PC-3 (cell line): ENCODE measurements at regions not wholly inside any gene's neighbourhood (a gene's known extent, or its start where the extent isn't known, plus 50 kb on each side); places are given as distances from the start of the nearest gene placed in this dataset.

Experiments
- ATAC-seq: fragments of 200-7000 bp; cut with Tn5 transposase; 2 replicates; pipeline ENCODE4 v1.9.1; 2020; ENCODE audit warnings: mild to moderate bottlenecking, moderate library complexity
- BruUV-seq: library from RNA; stranded (reverse); fragments of 400-500 nt; replicated peaks from 2 replicates; lab custom pipeline; 2021; lab: Mats Ljungman, UMichigan
- CTCF ChIA-PET: fragments of 300-600 bp; sonication (Branson Sonifier 250); formaldehyde crosslinking; loops from one replicate; lab custom pipeline; 2022; ENCODE audit warnings: antibody characterized with exemption; lab: Charles Lee
- POLR2A ChIA-PET: fragments of 300-600 bp; sonication (Branson Sonifier 250); formaldehyde crosslinking; loops from one replicate; lab custom pipeline; 2022; ENCODE audit warnings: antibody characterized with exemption; ENCODE audit not compliant: unreplicated experiment; lab: Charles Lee
- DNase-seq: peaks from one replicate; pipeline ENCODE4 v3.0.0-alpha.2; 2015
- H2AFZ ChIP-seq: fragments of 300-600 bp; sonication (generic); 2 replicates; pipeline ENCODE4 v1.6.0; 2016; ENCODE audit warnings: antibody characterized with exemption, low read length
- H3F3A ChIP-seq: fragments of 300-600 bp; sonication (generic); one replicate; pipeline ENCODE4 v1.6.0; 2017; ENCODE audit warnings: antibody characterized with exemption, low read length, control low read depth, mild to moderate bottlenecking; ENCODE audit not compliant: unreplicated experiment
- H3K27ac ChIP-seq: fragments of 300-600 bp; sonication (generic); 2 replicates; pipeline ENCODE4 v1.5.1; 2016; ENCODE audit warnings: mild to moderate bottlenecking, low read length
- H3K27me3 ChIP-seq: fragments of 300-600 bp; sonication (generic); 2 replicates; pipeline ENCODE4 v1.6.1; 2016; ENCODE audit warnings: low read length, mixed read lengths
- H3K36me3 ChIP-seq: fragments of 300-600 bp; sonication (generic); 2 replicates; pipeline ENCODE4 v1.6.1; 2016; ENCODE audit warnings: low read depth, mixed run types, low read length, mixed read lengths
- H3K4me1 ChIP-seq: fragments of 300-600 bp; sonication (generic); 2 replicates; pipeline ENCODE4 v1.5.1; 2016; ENCODE audit warnings: low read length; ENCODE audit not compliant: insufficient read depth
- H3K4me2 ChIP-seq: fragments of 300-600 bp; sonication (generic); 2 replicates; pipeline ENCODE4 v1.6.0; 2016; ENCODE audit warnings: low read length
- H3K4me3 ChIP-seq: fragments of 300-600 bp; sonication (generic); 2 replicates; pipeline ENCODE4 v1.5.1; 2016; ENCODE audit warnings: mild to moderate bottlenecking, low read length, mixed read lengths
- H3K79me2 ChIP-seq: fragments of 300-600 bp; sonication (generic); 2 replicates; pipeline ENCODE4 v1.6.1; 2017; ENCODE audit warnings: low read length, mixed read lengths
- H3K9ac ChIP-seq: fragments of 300-600 bp; sonication (generic); 2 replicates; pipeline ENCODE4 v1.6.0; 2016; ENCODE audit warnings: mild to moderate bottlenecking, low read length
- H3K9me2 ChIP-seq: fragments of 300-600 bp; sonication (generic); replicated peaks from 2 replicates; pipeline ENCODE4 v1.6.1; 2016; ENCODE audit warnings: mixed run types, low read length, mixed read lengths
- H3K9me3 ChIP-seq: fragments of 300-600 bp; sonication (generic); 2 replicates; pipeline ENCODE4 v1.6.1; 2016; ENCODE audit warnings: low read length, mixed read lengths
- H4K20me1 ChIP-seq: fragments of 300-600 bp; sonication (generic); 2 replicates; pipeline ENCODE4 v1.6.1; 2016; ENCODE audit warnings: low read length, mixed read lengths
- EZH2 ChIP-seq: fragments of 300-600 bp; sonication (generic); IDR thresholded peaks from one replicate; pipeline ENCODE4 v1.6.1; 2017; ENCODE audit warnings: antibody characterized with exemption, mild to moderate bottlenecking, low read length; ENCODE audit not compliant: unreplicated experiment
- EZH2phosphoT487 ChIP-seq: fragments of 300-600 bp; sonication (generic); IDR thresholded peaks from 2 replicates; pipeline ENCODE4 v1.6.1; 2018; ENCODE audit warnings: mild to moderate bottlenecking, antibody characterized with exemption, low read length, borderline replicate concordance
- intact Hi-C: fragments of 100-400 bp; cut with micrococcal nuclease; formaldehyde crosslinking; loops from 2 replicates; pipeline ENCODE4 v1.9.0; 2023
- TF ChIP-seq, protein P1 (sequence below): fragments of 300-600 bp; sonication (generic); conservative IDR thresholded peaks from 2 replicates; pipeline ENCODE4 v1.5.1; 2017; ENCODE audit warnings: antibody characterized with exemption, low read depth, mild to moderate bottlenecking, low read length

DNA sequence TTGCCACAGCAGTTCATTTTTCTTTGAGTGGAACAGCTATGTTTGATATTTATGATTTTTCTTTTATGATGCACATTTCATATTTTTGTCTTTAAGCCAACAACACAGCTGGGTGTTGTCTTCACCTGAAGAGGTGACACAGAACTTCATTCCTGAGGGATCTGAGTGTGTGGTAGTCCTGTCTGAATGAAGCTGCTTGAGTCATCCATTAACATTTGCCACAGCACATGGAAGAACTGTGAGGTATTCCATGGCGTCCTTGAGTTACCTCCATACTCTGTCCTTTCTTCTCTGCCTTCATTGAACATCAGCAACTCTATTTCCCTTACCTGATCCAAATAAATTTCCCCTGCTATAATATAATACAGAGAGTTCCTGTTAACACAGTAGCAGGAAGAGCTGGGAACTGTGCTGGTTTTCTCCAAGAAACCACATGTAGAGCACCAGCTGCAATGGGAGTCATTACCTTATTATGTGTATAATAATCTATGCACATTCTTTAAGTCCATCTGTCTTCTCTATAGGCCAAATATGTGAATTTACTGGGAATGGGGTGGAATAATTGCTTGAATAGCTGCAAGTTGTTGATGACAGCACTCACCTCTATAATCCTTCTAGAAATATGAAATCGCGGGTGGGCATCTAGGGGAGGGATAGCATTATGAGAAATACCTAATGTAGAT is 72.4 kb upstream of the TAC1 start:
- Histone ChIP-seq H3K9ac (no peak overlapping the region), H3K9me2 (no peaks in the 10 kb centered on the region), H3K27me3 (peaks cover 19% of the 10 kb centered on the region), H4K20me1 (no peaks in the 10 kb centered on the region), H2AFZ (no peak overlapping the region), H3K4me1 (no peaks in the 10 kb centered on the region), H3K36me3 (no peaks in the 10 kb centered on the region), H3K4me3 (no peak overlapping the region), H3K79me2 (no peaks in the 10 kb centered on the region), H3K27ac (no peak overlapping the region), H3K9me3 (no peaks in the 10 kb centered on the region), H3K4me2 (no peak overlapping the region), H3F3A (no peaks in the 10 kb centered on the region)
- TF ChIP-seq EZH2phosphoT487 (no peak), EZH2 (no peak)
- TF ChIP-seq, protein P1, sequence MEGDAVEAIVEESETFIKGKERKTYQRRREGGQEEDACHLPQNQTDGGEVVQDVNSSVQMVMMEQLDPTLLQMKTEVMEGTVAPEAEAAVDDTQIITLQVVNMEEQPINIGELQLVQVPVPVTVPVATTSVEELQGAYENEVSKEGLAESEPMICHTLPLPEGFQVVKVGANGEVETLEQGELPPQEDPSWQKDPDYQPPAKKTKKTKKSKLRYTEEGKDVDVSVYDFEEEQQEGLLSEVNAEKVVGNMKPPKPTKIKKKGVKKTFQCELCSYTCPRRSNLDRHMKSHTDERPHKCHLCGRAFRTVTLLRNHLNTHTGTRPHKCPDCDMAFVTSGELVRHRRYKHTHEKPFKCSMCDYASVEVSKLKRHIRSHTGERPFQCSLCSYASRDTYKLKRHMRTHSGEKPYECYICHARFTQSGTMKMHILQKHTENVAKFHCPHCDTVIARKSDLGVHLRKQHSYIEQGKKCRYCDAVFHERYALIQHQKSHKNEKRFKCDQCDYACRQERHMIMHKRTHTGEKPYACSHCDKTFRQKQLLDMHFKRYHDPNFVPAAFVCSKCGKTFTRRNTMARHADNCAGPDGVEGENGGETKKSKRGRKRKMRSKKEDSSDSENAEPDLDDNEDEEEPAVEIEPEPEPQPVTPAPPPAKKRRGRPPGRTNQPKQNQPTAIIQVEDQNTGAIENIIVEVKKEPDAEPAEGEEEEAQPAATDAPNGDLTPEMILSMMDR = no peak
- POLR2A ChIA-PET = no interaction called here
- CTCF ChIA-PET = no interaction called here
- BruUV-seq = no TSS peak
- DNase-seq (no peak), ATAC-seq (no peak)
- intact Hi-C loops = no loop called here

DNA sequence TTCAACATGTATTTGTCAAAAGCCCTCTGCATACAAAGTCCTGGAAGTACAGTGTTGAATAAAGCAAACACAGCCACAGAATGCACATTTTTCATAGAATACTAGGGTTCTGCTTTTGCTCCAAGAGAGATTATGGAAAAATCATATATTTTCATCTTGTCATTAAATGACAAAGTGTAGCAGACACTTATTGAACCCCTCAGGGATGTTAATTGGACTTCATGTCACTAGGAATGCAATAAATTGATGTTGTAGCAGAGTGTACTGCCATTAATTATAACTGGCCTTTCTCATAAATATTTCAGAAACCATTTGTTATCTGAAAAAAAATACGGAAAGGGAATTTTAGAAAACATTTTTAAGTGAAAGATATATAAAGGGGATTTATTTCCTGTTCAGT is 64.5 kb upstream of the TAC1 start:
- Histone ChIP-seq H2AFZ (no peak overlapping the region), H3K27ac (no peak overlapping the region), H3K27me3 (peaks cover 13% of the 10 kb centered on the region), H3K36me3 (no peaks in the 10 kb centered on the region), H3K9ac (no peak overlapping the region), H3K4me2 (no peak overlapping the region), H4K20me1 (no peaks in the 10 kb centered on the region), H3K4me1 (no peaks in the 10 kb centered on the region), H3K9me2 (no peaks in the 10 kb centered on the region), H3K4me3 (no peak overlapping the region), H3K79me2 (no peaks in the 10 kb centered on the region), H3F3A (no peaks in the 10 kb centered on the region), H3K9me3 (no peaks in the 10 kb centered on the region)
- intact Hi-C loops = no loop called here
- POLR2A ChIA-PET = no interaction called here
- TF ChIP-seq EZH2 (no peak), EZH2phosphoT487 (no peak)
- TF ChIP-seq, protein P1 = no peak
- ATAC-seq (no peak), DNase-seq (no peak)
- CTCF ChIA-PET = no interaction called here
- BruUV-seq = no TSS peak

DNA sequence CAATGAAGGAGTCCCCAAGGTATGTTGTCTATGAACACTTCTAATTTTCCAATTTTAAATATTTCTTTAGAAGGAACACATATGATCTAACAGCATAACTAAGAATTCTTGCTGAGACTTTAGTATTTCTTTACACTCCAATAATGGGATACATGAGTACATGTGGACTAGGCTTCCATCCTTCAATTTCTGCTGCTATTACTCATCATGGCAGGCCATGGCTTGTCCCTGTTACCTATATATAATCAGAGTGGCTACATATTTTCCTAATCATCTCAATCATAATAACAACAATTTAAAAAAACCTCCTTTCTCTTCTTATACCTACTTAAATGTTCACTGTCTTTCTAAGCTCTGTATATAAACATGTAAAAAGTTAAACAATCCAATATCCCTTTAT is 60.3 kb upstream of the TAC1 start:
- Histone ChIP-seq H3K9me3 (no peaks in the 10 kb centered on the region), H2AFZ (no peak overlapping the region), H4K20me1 (no peaks in the 10 kb centered on the region), H3K9me2 (no peaks in the 10 kb centered on the region), H3K9ac (no peak overlapping the region), H3K27me3 (peaks cover 10% of the 10 kb centered on the region), H3K4me2 (no peak overlapping the region), H3K79me2 (no peaks in the 10 kb centered on the region), H3K4me3 (no peak overlapping the region), H3K27ac (no peak overlapping the region), H3K4me1 (no peaks in the 10 kb centered on the region), H3K36me3 (no peaks in the 10 kb centered on the region), H3F3A (no peaks in the 10 kb centered on the region)
- DNase-seq (no peak), ATAC-seq (no peak)
- TF ChIP-seq EZH2 (no peak), EZH2phosphoT487 (no peak)
- TF ChIP-seq, protein P1 = no peak
- no TSS peak for BruUV-seq
- ChIA-PET CTCF (interaction anchor here (0.5 kb wide), 1 partner anchor 1057 kb away, joined by 7 read pairs; no protein-coding TSS in a partner anchor), POLR2A (no interaction called here)
- intact Hi-C loops = no loop called here
